Stimulated activated CD8-positive, alpha-beta memory T cell treated with anti-CD3 and anti-CD28 coated beads, Interleukin-7, amount 100 ng/mL, for 48 hours (primary cell): ENCODE measurements at regions not wholly inside any gene's neighbourhood (a gene's known extent, or its start where the extent isn't known, plus 50 kb on each side); places are given as distances from the start of the nearest gene placed in this dataset.
"Not testable (repeated sequence)": the region's sequence is repeated elsewhere in the genome, so short reads cannot be mapped to it uniquely, and the experiment has no call there.

Experiments
- DNase-seq, 2 donors: peaks; one replicate each; pipeline ENCODE4 v3.0.0-alpha.2; 2020; ENCODE audit warnings: low read depth in 1 of 2; ENCODE audit errors: extremely low read depth in 1 of 2

DNA sequence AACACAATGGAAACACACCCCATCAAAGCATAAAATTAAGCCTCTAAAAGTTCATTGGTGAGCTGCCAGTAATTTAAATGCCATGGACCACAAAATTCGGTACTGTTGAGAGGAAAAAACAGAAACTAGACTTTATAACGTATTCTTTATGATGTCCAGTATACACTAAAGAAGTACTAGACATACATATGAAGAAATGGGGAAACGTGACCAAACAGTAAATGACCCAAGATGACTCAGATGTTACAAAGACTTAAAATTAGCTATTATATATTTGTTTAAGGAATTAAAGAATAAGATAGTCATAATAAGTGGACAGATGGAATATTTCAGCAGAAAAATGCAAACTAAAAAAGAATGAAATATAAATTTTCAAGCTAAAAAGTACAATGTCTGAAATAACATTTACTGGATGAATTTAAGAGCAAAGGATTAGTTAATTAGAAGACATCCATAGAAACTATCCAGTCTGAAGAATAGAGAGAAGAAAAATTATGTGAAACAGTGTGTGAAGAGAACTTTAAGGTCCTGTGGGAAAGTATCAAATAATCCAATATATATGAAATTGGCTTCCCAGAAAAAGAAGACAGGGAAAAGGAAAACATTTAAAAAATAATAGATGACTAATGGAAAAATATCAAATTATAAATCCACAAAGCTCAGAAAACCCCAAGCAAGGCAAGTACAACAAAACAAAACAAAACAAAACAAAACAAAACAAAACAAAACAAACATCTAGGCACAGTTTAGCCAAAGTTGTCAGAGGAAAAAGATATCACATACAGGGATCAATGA lies 69.4 kb downstream of the SAMD9 start:
- DNase-seq, result no peak

DNA sequence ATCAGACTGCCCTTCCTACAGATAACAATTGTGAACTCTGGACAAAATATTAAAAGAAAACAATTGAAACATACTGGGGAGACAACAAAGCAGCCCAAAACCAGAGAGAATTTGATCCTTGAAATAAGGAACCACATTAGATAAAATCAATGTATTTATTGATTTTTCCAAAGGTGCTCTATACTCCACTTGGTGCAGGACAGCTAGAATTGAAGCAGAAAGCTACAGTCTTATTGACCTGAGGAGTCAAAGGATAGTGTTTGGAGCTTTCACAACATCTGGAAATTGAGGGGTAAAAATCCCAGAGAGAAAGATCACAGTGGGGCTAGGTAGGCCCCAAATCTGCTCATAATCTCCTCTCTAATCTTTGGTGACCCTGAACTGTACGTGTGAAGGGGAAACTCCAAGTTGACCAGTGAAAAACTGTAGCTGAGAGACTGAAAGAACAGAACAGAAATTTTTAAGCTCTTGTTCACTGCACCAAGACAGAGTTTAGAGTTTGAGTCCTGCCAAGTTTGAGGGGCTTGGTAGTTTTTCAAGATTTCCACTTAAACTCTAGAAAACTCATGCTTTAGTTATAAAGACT lies 70.2 kb downstream of the SAMD9 start:
- no peak for DNase-seq

DNA sequence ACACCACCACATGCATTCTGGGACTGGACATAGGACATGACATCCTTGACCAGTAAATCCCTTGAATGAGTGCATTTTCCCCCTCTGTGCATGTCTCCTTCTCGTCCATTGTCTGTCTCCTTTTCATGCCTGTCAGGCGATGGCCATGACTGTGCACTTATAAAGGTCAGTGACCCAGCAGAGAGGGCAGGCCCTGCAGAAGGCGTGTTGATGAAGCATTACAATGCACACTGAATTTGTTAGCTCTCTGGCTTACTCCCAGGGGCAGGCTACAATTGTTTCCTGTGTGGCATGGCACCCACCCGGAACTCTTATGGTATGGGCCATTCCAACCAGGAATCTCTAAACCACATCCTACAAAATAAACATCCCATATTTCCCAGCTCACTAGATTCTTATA lies 71.1 kb downstream of the SAMD9 start:
- no peak for DNase-seq

DNA sequence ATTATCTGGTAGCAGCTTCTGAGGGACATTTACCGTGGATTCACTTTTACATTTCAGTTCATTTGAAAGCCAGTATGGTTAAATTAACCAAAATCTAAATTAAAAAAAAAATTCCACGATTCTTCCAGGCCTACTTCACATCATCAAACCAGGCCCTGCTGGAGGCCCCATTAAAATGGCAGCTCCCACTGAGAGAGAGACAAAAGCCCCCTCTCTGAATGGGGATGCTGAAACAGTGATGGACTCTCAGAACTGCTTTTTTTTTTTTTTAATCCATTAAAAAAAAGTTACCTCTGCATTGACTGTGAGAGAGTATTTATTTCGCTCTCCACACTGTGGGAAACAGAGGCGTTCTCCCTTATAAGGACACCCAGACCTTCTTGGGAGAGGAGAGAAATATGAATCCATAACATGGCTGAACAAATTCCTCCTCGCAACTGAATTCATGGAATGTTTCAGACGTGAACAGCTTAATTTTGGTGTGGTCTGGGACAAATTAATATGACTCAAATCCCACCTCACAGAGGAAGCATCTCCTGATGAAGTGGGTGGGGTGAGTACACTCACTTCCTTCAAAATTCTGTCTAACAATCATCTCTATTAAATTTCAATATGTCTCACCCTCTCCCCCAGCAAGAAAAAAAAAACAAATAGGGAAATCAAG lies 73.5 kb downstream of the SAMD9 start:
- no peak for DNase-seq

DNA sequence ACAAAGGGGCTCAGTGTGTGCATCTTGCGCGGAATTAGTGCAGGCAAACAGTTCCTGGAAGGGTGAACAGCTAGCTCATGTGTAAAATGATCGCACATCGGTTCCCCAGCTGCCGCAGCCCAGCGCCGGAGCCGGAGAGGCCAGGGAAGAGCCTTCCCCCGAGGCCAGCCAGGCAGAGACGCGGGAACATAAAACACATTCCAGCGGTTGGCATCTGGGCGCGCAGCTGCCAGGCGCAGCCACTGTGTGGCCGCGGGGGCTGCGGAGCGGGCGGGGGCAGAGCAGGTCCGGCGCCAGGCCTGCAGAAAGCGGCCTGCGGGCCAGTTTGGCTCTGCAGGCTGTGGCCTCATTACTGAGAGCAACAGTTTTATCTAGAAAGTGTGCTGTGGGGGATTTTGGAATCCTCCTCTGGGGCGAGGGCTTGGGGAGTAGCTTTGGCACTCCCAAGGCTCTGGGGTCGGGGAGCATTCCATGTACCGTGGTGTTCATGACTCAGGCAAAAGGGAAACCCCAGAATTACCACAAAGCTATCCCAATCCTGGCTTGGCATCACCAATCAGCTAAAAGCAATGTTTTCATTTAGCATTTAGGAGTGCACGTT lies 74.3 kb downstream of the SAMD9 start:
- no peak for DNase-seq

DNA sequence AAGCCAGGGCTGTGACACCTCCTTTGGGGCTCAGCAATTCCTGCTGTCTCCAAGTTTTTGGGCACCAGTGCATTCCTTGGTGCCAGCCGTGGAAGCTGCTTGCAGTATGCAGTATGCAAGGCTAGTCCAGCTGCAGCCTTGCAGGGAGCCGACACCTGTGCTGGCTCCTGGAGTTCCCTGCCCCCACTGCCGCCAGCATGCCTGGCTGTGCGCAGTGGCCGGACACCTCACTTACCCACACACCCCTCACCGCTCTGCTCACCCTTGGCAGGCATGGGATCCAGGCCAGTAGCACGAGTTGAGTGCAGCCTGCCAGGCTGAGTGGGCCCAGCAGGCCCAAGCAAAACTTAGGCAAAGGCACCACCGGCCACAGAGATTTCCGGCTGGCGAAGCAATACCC lies 77.4 kb downstream of the SAMD9 start:
- DNase-seq, result no peak

DNA sequence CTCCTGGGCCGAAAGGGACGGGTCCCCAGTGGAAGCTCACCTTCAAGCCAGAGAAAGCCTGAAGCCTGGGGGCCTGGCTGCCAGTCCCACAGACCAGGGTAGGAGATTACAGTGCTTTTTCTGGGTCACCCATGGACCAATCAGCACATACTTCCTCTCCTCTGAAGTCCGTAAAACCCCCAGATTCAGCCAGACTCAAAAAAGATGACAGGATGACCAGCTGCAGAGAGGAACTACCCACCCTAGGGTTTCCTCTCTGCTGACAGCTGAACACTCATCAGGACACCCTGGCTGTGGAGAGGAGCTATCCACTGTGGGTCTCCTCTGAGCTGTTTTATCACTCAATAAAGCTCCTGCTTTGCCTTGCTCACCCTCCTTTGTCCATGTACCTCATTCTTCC lies 78.0 kb downstream of the SAMD9 start:
- no peak for DNase-seq

DNA sequence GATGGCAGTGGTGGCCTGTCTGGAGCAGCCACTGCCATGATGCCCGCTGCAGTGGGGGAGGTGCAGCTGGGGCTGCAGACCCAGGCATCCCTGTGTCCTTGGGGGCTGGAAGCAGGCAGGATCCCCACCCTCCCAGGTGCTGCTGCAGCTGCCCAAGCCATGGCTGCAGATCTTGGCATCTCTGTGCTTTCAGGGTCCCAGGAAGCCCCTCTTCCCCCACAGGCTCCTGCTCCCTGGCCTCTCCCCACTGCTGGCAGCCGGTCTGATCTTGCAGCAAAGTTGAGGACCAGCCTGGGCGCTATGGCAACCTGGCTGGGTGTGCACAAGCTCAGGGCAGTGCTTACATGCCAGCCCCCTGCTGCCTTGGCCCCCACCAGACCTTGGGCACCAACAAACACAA lies 78.5 kb downstream of the SAMD9 start:
- no peak for DNase-seq

DNA sequence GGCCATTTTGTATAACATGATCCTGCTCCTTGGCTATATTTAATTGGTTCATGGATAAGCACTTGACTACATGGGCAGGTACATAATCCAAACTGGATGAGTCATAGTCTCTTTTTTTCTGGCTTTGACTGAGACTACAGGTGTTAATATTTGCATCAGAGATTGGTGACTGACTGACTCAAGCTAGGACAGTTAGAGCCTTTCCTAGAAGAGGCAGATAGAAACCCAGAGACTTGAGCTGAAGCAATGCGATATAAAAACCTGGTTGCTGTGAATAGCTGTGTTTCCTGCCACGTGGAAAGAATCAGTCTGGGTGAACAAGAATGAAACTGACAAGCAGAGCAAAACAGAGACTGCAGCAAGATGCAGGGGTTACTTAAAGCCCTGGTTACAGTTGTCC lies 81.0 kb downstream of the SAMD9 start:
- peak in 1 of 2 donors; percentile 37 for DNase-seq

DNA sequence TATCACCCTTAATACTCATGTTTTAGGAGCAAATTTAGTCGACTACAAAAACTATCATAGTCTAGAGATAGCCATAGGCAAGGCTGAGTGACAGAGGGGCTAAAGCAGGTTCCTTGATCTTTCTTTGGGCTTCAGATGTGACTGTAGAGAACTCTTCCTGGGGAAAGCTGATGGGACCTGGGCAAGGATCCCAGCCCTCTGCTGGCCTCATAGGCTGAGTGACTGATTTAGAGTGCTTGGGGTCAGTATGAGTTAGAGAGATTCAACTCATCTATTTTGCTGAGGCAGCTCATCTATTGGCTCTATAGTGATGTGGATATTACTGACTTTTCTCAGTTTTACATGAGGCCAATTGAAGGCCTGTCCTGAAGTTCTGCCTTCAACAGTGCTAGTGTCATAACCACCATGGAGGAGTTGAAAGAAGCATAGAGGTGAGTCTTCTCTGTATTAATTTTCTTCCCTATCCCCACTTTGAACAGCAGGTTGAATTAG lies 81.6 kb downstream of the SAMD9 start:
- DNase-seq, result no peak

DNA sequence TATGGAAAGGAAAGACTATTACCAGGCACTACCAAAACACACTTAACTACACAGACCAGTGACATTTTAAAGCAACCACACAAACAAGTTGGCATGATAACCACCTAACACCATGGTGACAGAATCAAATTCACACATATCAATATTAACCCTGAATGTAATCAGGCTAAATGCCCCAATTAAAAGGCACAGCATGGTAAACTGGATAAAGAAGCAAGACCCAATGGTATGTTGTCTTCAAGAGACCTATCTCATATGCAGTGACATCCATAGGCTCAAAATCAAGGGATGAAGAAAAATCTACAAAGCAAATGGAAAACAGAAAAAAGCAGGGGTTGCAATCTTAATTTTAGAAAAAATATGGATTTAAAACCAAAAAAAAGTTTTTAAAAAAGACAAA lies 86.0 kb downstream of the SAMD9 start:
- no peak for DNase-seq

DNA sequence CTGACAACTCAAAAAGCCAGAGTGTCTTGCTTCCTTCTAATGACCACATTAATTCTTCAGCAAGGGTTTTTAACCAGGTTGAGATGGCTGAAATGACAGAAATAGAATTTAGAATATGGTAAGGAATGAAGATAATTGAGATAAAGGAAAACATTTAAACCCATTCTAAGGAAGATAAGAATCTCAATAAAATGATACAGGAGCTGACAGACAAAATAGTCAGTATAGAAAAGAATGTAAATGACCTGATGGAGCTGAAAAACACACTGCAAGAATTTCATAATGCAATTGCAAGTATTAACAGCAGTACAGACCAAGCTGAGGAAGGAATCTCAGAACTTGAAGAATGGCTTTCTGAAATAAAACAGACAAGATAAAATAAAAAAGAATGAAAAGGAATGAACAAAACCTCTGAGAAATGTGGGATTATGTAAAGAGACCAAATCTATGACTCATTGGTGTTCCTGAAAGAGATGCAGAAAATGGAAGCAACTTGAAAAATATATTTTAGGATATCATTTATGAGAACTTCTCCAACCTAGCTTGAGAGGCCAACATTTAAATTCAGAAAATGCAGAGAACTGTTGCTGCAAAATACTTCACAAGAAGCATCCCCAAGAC lies 87.1 kb downstream of the SAMD9 start:
- DNase-seq, result no peak

DNA sequence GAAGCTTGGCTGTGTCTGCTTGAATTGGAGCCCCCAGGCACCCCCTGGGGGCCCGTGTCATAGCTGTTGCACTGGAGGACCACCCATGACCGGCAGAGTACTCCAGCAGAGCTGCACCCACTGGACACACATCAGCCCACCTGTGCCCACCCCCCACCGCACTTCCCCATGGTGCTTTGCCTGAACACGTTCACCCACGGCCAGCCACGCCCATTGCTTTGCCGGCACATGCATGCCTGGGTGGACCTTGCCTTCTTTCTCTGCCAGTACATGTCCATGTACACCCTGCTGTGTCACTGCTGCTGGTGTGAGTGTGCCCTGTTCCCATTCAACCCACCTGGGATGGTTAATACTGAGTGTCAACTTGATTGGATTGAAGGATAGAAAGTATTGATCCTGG lies 88.7 kb downstream of the SAMD9 start:
- no peak for DNase-seq

DNA sequence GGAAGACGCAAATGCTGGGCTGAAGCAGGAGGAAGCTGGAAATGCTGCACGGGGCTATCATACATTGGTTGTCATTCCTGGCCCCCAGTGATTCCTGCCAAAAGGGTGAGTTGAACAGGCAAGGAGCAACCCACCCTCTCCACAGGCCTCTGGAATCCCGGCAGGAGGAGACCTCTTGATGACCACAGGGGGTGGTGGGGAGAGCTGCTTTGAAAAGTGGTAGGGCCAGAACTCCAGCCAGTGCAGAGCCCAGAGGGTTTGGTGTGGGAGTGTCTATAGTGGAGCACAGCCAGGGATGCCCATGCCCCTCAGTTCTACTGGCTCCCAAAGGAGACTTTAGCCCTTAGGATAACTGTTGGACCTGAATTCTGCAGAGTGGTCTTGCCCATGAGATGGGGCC lies 89.2 kb downstream of the SAMD9 start:
- no peak for DNase-seq

DNA sequence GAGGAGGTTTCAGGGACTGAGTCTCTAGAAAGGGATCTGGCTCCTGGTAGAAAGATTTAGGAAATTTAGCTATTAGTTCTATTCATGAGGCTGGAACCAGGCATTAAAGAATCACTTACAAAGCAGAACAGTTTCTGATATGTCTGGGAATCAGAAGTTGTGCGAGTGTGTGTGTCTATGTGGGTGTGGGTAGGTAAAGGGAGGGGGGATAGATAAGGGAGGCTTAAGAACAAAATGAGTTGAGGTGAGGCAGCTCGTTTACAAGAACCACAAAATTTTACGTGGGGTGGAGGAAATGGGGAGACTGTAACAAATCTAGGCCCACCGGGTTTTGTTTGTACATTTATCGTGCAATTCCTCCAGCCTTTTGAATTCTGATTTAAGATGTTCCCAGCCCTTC lies 90.7 kb downstream of the SAMD9 start:
- DNase-seq, result no peak

DNA sequence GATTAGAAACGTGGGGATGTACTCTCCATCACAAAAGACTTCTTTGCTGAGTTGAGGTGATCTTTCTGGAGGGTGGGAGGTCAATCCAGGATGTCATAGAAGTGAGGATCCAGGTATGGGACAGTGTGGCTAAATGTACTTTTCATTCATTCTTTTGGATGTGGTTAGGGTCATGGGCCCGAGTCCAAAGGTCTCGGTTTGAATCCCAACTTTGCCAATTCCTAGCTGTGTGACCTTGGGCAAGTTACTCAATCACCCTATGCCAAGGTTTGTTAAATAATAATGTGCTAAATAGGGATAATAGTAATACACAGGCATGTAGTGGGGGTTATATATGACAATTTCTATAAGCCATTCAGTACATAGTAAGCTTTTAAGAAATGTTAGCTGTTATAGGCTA lies 91.4 kb downstream of the SAMD9 start:
- DNase-seq, result no peak

DNA sequence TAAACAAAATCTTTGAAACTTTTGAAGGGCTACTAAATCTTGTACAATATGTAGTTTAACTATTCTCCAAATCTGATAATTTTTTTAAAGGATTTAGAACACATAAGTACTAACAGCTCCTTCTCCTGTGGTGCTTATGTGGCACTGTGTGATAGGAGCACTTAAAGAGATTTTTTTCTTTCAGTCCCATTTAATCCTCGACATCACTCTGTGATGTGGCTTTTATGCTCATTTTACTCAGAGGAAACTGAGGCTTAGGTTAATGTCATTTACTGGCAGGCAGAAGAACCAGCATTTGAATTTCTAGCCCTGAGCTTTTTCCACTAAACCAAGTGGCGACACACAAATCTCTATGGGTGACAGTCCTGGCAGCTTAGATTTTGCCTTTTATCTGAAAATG lies 92.4 kb downstream of the SAMD9 start:
- no peak for DNase-seq

DNA sequence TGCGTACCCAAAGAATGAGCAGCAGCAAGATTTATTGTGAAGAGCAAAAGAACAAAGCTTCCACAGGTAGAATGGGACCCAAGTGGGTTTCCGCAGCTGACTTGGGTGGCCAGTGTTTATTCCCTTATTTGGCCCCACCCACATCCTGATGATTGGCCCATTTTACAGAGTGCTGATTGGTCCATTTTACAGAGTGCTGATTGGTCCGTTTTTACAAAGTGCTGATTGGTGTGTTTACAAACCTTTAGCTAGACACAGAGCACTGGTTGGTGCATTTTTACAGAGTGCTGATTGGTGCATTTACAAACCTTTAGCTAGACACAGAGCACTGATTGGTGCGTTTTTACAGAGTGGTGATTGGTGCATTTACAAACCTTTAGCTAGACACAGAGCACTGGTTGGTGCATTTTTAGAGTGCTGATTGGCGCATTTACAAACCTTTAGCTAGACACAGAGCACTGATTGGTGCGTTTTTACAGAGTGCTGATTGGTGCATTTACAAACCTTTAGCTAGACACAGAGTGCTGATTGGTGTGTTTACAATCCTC lies 94.8 kb downstream of the SAMD9 start:
- not testable (repeated sequence) for DNase-seq

DNA sequence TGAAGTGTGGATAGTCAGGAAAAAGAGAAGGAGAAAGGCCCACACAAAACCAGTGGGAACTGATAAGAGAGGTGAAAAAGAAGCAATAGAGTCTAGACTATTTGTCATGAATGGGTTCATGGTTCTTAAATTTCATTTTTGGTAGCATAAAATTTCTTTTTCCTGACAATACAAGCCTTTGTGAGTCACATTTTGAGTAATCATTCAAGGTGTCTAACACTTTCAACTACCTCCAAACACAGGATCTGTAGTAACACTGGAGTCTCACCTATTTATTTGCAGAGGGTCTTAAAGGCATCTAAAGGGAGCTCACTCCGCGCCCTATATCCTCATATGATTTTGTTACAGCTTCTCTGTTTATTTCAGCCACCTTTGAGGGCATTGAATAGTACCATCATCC lies 96.0 kb downstream of the SAMD9 start:
- DNase-seq, result no peak

DNA sequence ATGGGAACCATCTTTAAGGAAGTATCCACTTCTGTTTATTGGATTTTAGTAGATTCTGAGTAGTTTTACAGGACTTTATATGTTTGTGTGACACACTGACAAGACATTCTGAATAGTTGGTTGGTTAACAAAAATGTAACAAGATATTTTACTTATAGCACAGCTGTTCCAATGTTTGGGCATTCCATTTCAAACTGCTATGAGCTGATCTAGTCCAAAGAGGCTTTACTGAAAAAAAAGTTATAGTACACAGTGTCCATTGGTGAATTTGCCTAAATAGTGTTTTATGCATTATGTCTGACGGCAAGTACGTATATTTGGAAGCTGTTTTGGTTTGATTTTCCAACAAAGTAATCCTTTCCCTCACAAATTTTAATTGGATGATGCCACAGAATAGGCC lies 99.1 kb downstream of the SAMD9 start:
- DNase-seq, result no peak
